SH-SY5Y (cell line): ENCODE measurements at regions not wholly inside any gene's neighbourhood (a gene's known extent, or its start where the extent isn't known, plus 50 kb on each side); places are given as distances from the start of the nearest gene placed in this dataset.

ENCODE experiments used
- GATA2 ChIP-seq: IDR thresholded peaks from 2 replicates; pipeline ENCODE4 v1.6.1; 2011; ENCODE audit warnings: mild to moderate bottlenecking, low read depth, low read length
- GATA3 ChIP-seq: IDR thresholded peaks from 2 replicates; pipeline ENCODE4 v1.6.1; 2011; ENCODE audit warnings: low read depth, mild to moderate bottlenecking, low read length, moderate library complexity

GRCh38 chr11:45050111-45050510 lies 96.3 kb upstream of the PRDM11 start:
- TF ChIP-seq GATA2, result no peak
- no peak for TF ChIP-seq GATA3

- TF ChIP-seq GATA2, result no peak
- TF ChIP-seq GATA3, result no peak
Measured at GRCh38 chr11:45051621-45052020, 94.8 kb upstream of the PRDM11 start.

- no peak for TF ChIP-seq GATA3
- TF ChIP-seq GATA2, result no peak
Measured at GRCh38 chr11:45052361-45052760, 94.1 kb upstream of the PRDM11 start.

- TF ChIP-seq GATA3 (no peak), GATA2 (no peak)
Measured at GRCh38 chr11:45053736-45054446, 92.5 kb upstream of the PRDM11 start.

- TF ChIP-seq GATA2 (no peak), GATA3 (no peak)
Measured at GRCh38 chr11:45054956-45055355, 91.5 kb upstream of the PRDM11 start.

GRCh38 chr11:45056529-45056928 lies 89.9 kb upstream of the PRDM11 start:
- TF ChIP-seq GATA3, result no peak
- no peak for TF ChIP-seq GATA2

- TF ChIP-seq GATA2 (no peak), GATA3 (no peak)
Measured at GRCh38 chr11:45057938-45058646, 88.3 kb upstream of the PRDM11 start.

- TF ChIP-seq GATA2, result no peak
- no peak for TF ChIP-seq GATA3
Measured at GRCh38 chr11:45058647-45058950, 87.8 kb upstream of the PRDM11 start.

GRCh38 chr11:45060707-45061106 lies 85.7 kb upstream of the PRDM11 start:
- TF ChIP-seq GATA3, result no peak
- no peak for TF ChIP-seq GATA2

- TF ChIP-seq GATA3 (no peak), GATA2 (no peak)
Measured at GRCh38 chr11:45061641-45062040, 84.8 kb upstream of the PRDM11 start.

- TF ChIP-seq GATA3, result no peak
- no peak for TF ChIP-seq GATA2
Measured at GRCh38 chr11:45062115-45062514, 84.3 kb upstream of the PRDM11 start.

GRCh38 chr11:45062974-45063635 lies 83.3 kb upstream of the PRDM11 start:
- no peak for TF ChIP-seq GATA2
- TF ChIP-seq GATA3, result no peak

- no peak for TF ChIP-seq GATA2
- TF ChIP-seq GATA3, result no peak
Measured at GRCh38 chr11:45063669-45064068, 82.8 kb upstream of the PRDM11 start.

GRCh38 chr11:45067966-45068365 lies 78.5 kb upstream of the PRDM11 start:
- TF ChIP-seq GATA2 (no peak), GATA3 (no peak)

GRCh38 chr11:45071232-45071631 lies 75.2 kb upstream of the PRDM11 start:
- no peak for TF ChIP-seq GATA3
- no peak for TF ChIP-seq GATA2
